ENCODE measurements at regions not wholly inside any gene's neighbourhood (a gene's known extent, or its start where the extent isn't known, plus 50 kb on each side); places are given as distances from the start of the nearest gene placed in this dataset.

DNA sequence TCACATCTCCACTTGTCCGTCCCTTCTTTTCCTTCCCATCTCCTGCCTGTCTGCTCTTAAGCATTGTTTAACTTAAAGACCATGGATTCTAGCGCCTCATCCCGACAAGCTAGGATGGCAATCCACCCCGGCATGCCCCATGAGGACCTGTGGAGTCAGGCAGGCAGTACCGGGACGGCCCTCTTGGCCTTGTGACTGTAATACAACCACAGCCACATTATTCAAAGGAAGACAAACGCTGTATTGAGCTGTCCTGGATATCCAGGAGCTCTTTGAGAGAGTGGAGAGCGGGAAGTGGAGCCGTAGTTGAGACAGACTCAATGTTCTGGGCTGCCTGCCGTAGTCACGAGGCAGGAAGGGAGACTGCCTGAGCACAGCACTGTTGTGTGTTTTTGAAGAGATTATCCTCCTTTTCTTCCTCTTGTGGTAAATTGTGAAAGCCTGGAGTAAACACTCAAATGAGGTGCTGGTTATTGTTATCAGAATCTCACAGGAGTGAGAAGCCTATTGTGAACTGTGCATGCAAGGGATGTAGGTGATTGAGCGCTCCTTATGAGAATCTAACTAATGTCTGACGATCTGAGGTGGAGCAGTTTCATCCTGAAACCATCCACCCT, 929.8 kb upstream of the CNTNAP5 start:
- TF ChIP-seq, protein P1, sequence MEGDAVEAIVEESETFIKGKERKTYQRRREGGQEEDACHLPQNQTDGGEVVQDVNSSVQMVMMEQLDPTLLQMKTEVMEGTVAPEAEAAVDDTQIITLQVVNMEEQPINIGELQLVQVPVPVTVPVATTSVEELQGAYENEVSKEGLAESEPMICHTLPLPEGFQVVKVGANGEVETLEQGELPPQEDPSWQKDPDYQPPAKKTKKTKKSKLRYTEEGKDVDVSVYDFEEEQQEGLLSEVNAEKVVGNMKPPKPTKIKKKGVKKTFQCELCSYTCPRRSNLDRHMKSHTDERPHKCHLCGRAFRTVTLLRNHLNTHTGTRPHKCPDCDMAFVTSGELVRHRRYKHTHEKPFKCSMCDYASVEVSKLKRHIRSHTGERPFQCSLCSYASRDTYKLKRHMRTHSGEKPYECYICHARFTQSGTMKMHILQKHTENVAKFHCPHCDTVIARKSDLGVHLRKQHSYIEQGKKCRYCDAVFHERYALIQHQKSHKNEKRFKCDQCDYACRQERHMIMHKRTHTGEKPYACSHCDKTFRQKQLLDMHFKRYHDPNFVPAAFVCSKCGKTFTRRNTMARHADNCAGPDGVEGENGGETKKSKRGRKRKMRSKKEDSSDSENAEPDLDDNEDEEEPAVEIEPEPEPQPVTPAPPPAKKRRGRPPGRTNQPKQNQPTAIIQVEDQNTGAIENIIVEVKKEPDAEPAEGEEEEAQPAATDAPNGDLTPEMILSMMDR (IDR thresholded peaks at IDR 0.05; ENCODE audit: insufficient read depth, low read depth, low read length): no peak
- TF ChIP-seq EZH2 (IDR thresholded peaks at IDR 0.05; ENCODE audit: insufficient read depth, low read length): no peak
